HEK293 (cell line): ENCODE measurements at regions not wholly inside any gene's neighbourhood (a gene's known extent, or its start where the extent isn't known, plus 50 kb on each side); places are given as distances from the start of the nearest gene placed in this dataset.

ENCODE experiments used
- CTCF ChIA-PET: fragments of 350-600 bp; formaldehyde crosslinking; extraction: SDS; loops from one replicate; lab custom pipeline; 2021; ENCODE audit warnings: antibody characterized with exemption; lab: Yijun Ruan, JAX
- POLR2A ChIA-PET: fragments of 300-600 bp; formaldehyde crosslinking; extraction: SDS; loops from one replicate; lab custom pipeline; 2020; ENCODE audit warnings: antibody characterized with exemption, inconsistent platforms; lab: Yijun Ruan, JAX
- H3K27ac ChIP-seq: fragments of 200-500 bp; sonication (Bioruptor generic); 2 replicates; pipeline ENCODE4 v1.5.1; 2014; ENCODE audit warnings: low read depth, low read length, control low read depth, inconsistent platforms; ENCODE audit errors: extremely low read depth
- H3K36me3 ChIP-seq, 2 experiments: fragments of 200-500 bp in 1 of 2; sonication (Bioruptor generic) in 1 of 2; 1 replicate in 1 of 2; 2 replicates in 1 of 2; pipeline ENCODE4 v1.5.1; 2014 to 2017; ENCODE audit warnings: inconsistent platforms in 2 of 2, low read length in 2 of 2; ENCODE audit not compliant: control insufficient read depth in 2 of 2, insufficient read depth in 1 of 2
- H3K4me1 ChIP-seq: fragments of 200-500 bp; sonication (Bioruptor generic); 2 replicates; pipeline ENCODE4 v1.5.1; 2014; ENCODE audit warnings: mild to moderate bottlenecking, low read length, inconsistent platforms; ENCODE audit not compliant: control insufficient read depth, insufficient read depth
- H3K4me3 ChIP-seq: 2 replicates; pipeline ENCODE4 v1.5.1; 2011; ENCODE audit warnings: low read depth, mild to moderate bottlenecking, control low read depth, low read length, moderate library complexity
- H3K9me3 ChIP-seq: fragments of 200-500 bp; sonication (Bioruptor generic); 2 replicates; pipeline ENCODE4 v1.5.1; 2014; ENCODE audit warnings: low read depth, low read length, inconsistent platforms; ENCODE audit not compliant: control insufficient read depth, insufficient read depth
- ATF2 ChIP-seq: fragments of 450-650 bp; formaldehyde crosslinking; IDR thresholded peaks from 2 replicates; pipeline ENCODE4 v1.5.1; 2016; ENCODE audit warnings: missing biosample characterization, missing genetic modification characterization, low read depth
- KLF10 ChIP-seq: fragments of 450-650 bp; IDR thresholded peaks from 2 replicates; pipeline ENCODE4 v1.5.1; 2018; ENCODE audit warnings: missing biosample characterization, mild to moderate bottlenecking, missing genetic modification characterization
- KLF16 ChIP-seq: fragments of 450-650 bp; formaldehyde crosslinking; IDR thresholded peaks from 2 replicates; pipeline ENCODE4 v1.5.1; 2017; ENCODE audit warnings: missing biosample characterization, missing genetic modification characterization
- PRDM10 ChIP-seq: fragments of 450-650 bp; formaldehyde crosslinking; IDR thresholded peaks from 2 replicates; pipeline ENCODE4 v1.5.1; 2016; ENCODE audit warnings: missing biosample characterization, missing genetic modification characterization
- SP7 ChIP-seq: fragments of 450-650 bp; formaldehyde crosslinking; IDR thresholded peaks from 2 replicates; pipeline ENCODE4 v1.5.1; 2016; ENCODE audit warnings: missing biosample characterization, missing genetic modification characterization
- TRIM28 ChIP-seq: IDR thresholded peaks from 2 replicates; pipeline ENCODE4 v1.6.1; 2011; ENCODE audit warnings: low read length, control low read depth, borderline replicate concordance
- ZFP41 ChIP-seq: fragments of 450-650 bp; formaldehyde crosslinking; IDR thresholded peaks from 2 replicates; pipeline ENCODE4 v1.5.1; 2016; ENCODE audit warnings: missing biosample characterization, missing genetic modification characterization, borderline replicate concordance
- ZNF138 ChIP-seq: fragments of 450-650 bp; formaldehyde crosslinking; IDR thresholded peaks from 2 replicates; pipeline ENCODE4 v1.5.1; 2016; ENCODE audit warnings: missing biosample characterization, missing genetic modification characterization, borderline replicate concordance
- ZNF16 ChIP-seq: fragments of 450-650 bp; formaldehyde crosslinking; IDR thresholded peaks from 2 replicates; pipeline ENCODE4 v1.5.1; 2016; ENCODE audit warnings: low read depth, missing biosample characterization, missing genetic modification characterization
- ZNF174 ChIP-seq: fragments of 450-650 bp; formaldehyde crosslinking; IDR thresholded peaks from 2 replicates; pipeline ENCODE4 v1.5.0; 2017; ENCODE audit warnings: missing biosample characterization, mild to moderate bottlenecking, missing genetic modification characterization
- ZNF223 ChIP-seq: fragments of 450-650 bp; formaldehyde crosslinking; IDR thresholded peaks from 2 replicates; pipeline ENCODE4 v1.5.1; 2016; ENCODE audit warnings: missing biosample characterization, missing genetic modification characterization
- ZNF354C ChIP-seq: fragments of 450-650 bp; formaldehyde crosslinking; IDR thresholded peaks from 2 replicates; pipeline ENCODE4 v1.5.1; 2016; ENCODE audit warnings: missing biosample characterization, missing genetic modification characterization, low read depth, borderline replicate concordance
- ZNF391 ChIP-seq: fragments of 450-650 bp; formaldehyde crosslinking; IDR thresholded peaks from 2 replicates; pipeline ENCODE4 v1.5.1; 2016; ENCODE audit warnings: low read depth, missing biosample characterization, missing genetic modification characterization, borderline replicate concordance
- ZNF658 ChIP-seq: fragments of 450-650 bp; formaldehyde crosslinking; IDR thresholded peaks from 2 replicates; pipeline ENCODE4; 2016; ENCODE audit warnings: missing biosample characterization, missing genetic modification characterization
- ZNF677 ChIP-seq: fragments of 450-650 bp; IDR thresholded peaks from 2 replicates; pipeline ENCODE4 v1.5.0; 2018; ENCODE audit warnings: missing biosample characterization, mild to moderate bottlenecking, missing genetic modification characterization, moderate library complexity
- ZNF704 ChIP-seq: fragments of 450-650 bp; formaldehyde crosslinking; IDR thresholded peaks from 2 replicates; pipeline ENCODE4 v1.5.1; 2016; ENCODE audit warnings: missing biosample characterization, missing genetic modification characterization
- ZNF76 ChIP-seq: fragments of 450-650 bp; formaldehyde crosslinking; IDR thresholded peaks from 2 replicates; pipeline ENCODE4; 2016; ENCODE audit warnings: low read depth, missing biosample characterization, missing genetic modification characterization, borderline replicate concordance
- ZNF785 ChIP-seq: fragments of 450-650 bp; formaldehyde crosslinking; IDR thresholded peaks from 2 replicates; pipeline ENCODE4 v1.5.1; 2016; ENCODE audit warnings: missing biosample characterization, missing genetic modification characterization
- ZNF843 ChIP-seq: fragments of 450-650 bp; formaldehyde crosslinking; IDR thresholded peaks from 2 replicates; pipeline ENCODE4 v1.5.1; 2016; ENCODE audit warnings: missing biosample characterization, missing genetic modification characterization
- ZSCAN16 ChIP-seq: fragments of 450-650 bp; formaldehyde crosslinking; IDR thresholded peaks from 2 replicates; pipeline ENCODE4 v1.5.1; 2016; ENCODE audit warnings: missing biosample characterization, missing genetic modification characterization

- Histone ChIP-seq H3K36me3 (no peaks in the 10 kb centered on the region), H3K4me1 (no peaks in the 10 kb centered on the region), H3K27ac (no peak overlapping the region)
- CTCF ChIA-PET = no interaction called here
- TF ChIP-seq ZNF391 (tag by site-specific recombination) (no peak), ZNF76 (no peak), ZNF658 (tag by site-specific recombination) (no peak), ZNF16 (tag by site-specific recombination) (no peak), SP7 (no peak), ZNF138 (tag by site-specific recombination) (no peak), ZNF677 (tag by site-specific recombination) (no peak), ATF2 (tag by site-specific recombination) (no peak), ZNF354C (tag by site-specific recombination) (no peak)
- TF ChIP-seq, all 188 proteins: peak for 0
- POLR2A ChIA-PET = no interaction called here
- no peaks in the 10 kb centered on the region for H3K9me3 ChIP-seq
- no peak overlapping the region for H3K4me3 ChIP-seq
Observed at GRCh38 chr4:91830681-91831395, 472.9 kb upstream of the GRID2 start.

- Histone ChIP-seq H3K27ac (no peak overlapping the region), H3K9me3 (no peaks in the 10 kb centered on the region), H3K4me1 (no peaks in the 10 kb centered on the region), H3K36me3 (no peaks in the 10 kb centered on the region), H3K4me3 (no peak overlapping the region)
- CTCF ChIA-PET = no interaction called here
- POLR2A ChIA-PET = interaction anchor here (0.7 kb wide), 1 partner anchor 46 kb away, joined by 3 read pairs; no protein-coding TSS in a partner anchor
- TF ChIP-seq ATF2 (tag by site-specific recombination) (no peak), TRIM28 (0 out of 2 replicates have a peak, but pooled peaks have one; percentile 26)
Observed at GRCh38 chr4:91837608-91838029, 466.1 kb upstream of the GRID2 start.

- Histone ChIP-seq H3K4me1 (no peaks in the 10 kb centered on the region), H3K36me3 (no peaks in the 10 kb centered on the region), H3K27ac (no peak overlapping the region), H3K9me3 (no peaks in the 10 kb centered on the region), H3K4me3 (no peak overlapping the region)
- ChIA-PET POLR2A (interaction anchor here (0.7 kb wide), 1 partner anchor 47 kb away, joined by 3 read pairs; no protein-coding TSS in a partner anchor), CTCF (no interaction called here)
- TF ChIP-seq KLF16 (tag by site-specific recombination) = no peak
- no peak for TF ChIP-seq ZSCAN16 (tag by site-specific recombination)
- TF ChIP-seq ZNF785 (tag by site-specific recombination) = no peak
- no peak for TF ChIP-seq ZNF174 (tag by site-specific recombination)
- no peak for TF ChIP-seq ZNF843
- no peak for TF ChIP-seq ZNF223 (tag by site-specific recombination)
- TF ChIP-seq PRDM10 (tag by site-specific recombination) = no peak
- no peak for TF ChIP-seq ZFP41 (tag by site-specific recombination)
- TF ChIP-seq ZNF16 (tag by site-specific recombination) = no peak
- no peak for TF ChIP-seq ZNF704 (tag by site-specific recombination)
- TF ChIP-seq KLF10 (tag by site-specific recombination) = no peak
Observed at GRCh38 chr4:91838181-91838861, 465.4 kb upstream of the GRID2 start.
